ENCODE measurements at regions not wholly inside any gene's neighbourhood (a gene's known extent, or its start where the extent isn't known, plus 50 kb on each side); places are given as distances from the start of the nearest gene placed in this dataset.
A peak's percentile ranks its signal among the peaks of the same experiment; 100 is the strongest.

GRCh38 chr5:154588091-154588774 lies 110.2 kb upstream of the HAND1 start:
- no peak for FAIRE-seq

DNA sequence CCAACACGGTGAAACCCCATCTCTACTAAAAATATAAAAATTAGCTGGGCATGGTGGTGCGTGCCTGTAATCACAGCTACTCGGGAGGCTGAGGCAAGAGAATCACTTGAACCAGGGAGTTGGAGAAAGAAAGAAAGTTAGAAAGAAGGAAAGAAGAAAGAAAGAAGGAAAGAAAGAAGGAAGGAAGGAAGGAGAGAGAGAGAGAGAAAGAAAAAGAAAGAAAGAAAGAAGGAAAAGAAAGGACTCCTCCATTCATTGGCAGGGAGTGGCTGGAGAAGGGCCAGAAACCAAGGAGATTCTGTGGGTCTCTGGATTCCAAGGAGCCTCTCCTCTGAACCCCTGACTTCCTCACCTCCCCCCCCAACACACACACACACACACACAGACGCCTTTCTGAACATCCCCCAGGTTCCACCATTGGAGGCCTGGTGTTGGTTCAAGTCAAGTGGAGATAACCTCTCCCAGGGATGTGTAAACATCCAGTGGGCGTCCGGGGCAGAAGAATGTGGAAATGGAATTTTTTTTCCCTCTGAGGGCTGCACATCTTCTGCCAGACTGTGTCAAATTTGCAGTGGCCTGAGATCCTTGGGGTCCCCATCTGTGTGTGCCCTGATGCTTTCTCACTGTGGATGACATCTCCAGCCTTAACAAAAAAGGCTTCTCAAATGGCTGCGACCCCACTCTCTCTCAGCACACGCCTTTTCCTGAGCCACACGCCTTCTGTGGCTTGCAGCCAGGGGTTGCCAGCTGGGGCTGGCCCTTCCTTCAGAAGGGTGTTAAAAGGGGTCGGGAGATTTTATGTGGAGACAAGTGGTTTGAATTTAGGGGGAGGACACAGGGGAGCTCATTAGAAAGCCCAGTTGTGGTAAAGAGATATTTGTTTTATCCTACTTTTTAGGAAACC lies 109.3 kb upstream of the HAND1 start:
- FAIRE-seq: no peak

DNA sequence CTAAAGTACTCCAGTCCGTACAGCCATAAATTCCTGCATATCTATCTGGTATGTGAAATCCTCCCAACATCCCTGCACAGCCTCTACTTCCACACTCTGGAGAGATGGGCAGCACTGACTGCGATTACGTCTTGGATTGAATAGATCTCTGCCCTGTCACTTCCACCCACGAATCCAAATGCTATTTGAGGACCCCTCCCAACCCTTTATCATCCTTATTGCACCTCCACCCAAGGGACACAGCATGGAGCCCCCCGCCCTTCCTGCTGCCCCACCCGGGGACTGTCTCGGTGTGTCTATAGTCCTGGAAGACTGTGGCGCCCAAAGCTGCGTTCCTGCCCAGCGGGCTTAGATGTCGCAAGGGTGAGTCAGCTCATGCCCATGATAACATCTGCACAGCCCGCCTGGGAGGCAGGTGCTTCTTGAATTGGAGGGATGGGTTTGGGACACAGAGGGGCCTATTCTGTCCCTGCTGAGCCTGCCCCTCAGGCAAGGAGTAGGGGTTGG lies 105.7 kb upstream of the HAND1 start:
- FAIRE-seq: no peak

GRCh38 chr5:154580422-154580821 lies 102.4 kb upstream of the HAND1 start:
- no peak for FAIRE-seq

DNA sequence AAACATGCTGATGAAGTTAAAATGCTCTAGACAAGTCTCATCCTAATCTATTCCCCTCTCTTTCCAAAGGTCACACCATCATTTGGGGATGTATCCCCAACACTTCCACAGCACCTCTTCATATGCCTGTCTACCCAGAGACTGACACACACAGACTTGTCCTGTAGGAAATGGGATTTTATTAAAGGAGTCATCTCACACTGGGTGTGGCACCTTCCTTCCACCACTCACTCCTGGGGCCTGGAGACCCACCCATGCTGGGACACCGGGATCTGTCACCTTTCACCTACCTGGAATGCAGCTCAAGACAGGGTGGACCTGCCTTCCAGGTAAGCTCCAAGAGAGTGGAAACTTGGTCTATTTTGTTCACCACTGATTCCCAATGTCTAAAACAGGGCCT lies 99.4 kb upstream of the HAND1 start:
- FAIRE-seq: no peak

- FAIRE-seq: no peak
Measured at GRCh38 chr5:154576429-154576806, 98.4 kb upstream of the HAND1 start.

GRCh38 chr5:154575546-154576428 lies 97.8 kb upstream of the HAND1 start:
- no peak for FAIRE-seq

GRCh38 chr5:154573011-154573410 lies 95.0 kb upstream of the HAND1 start:
- FAIRE-seq: no peak

GRCh38 chr5:154571325-154572035 lies 93.5 kb upstream of the HAND1 start:
- no peak for FAIRE-seq

- no peak for FAIRE-seq
Measured at GRCh38 chr5:154570572-154571324, 92.7 kb upstream of the HAND1 start.

GRCh38 chr5:154568589-154568988 lies 90.6 kb upstream of the HAND1 start:
- no peak for FAIRE-seq

GRCh38 chr5:154567155-154567554 lies 89.1 kb upstream of the HAND1 start:
- FAIRE-seq: no peak

- FAIRE-seq: no peak
Measured at GRCh38 chr5:154566146-154566680, 88.2 kb upstream of the HAND1 start.

GRCh38 chr5:154565123-154565522 lies 87.1 kb upstream of the HAND1 start:
- FAIRE-seq: no peak

- FAIRE-seq: no peak
Measured at GRCh38 chr5:154562244-154562880, 84.3 kb upstream of the HAND1 start.

DNA sequence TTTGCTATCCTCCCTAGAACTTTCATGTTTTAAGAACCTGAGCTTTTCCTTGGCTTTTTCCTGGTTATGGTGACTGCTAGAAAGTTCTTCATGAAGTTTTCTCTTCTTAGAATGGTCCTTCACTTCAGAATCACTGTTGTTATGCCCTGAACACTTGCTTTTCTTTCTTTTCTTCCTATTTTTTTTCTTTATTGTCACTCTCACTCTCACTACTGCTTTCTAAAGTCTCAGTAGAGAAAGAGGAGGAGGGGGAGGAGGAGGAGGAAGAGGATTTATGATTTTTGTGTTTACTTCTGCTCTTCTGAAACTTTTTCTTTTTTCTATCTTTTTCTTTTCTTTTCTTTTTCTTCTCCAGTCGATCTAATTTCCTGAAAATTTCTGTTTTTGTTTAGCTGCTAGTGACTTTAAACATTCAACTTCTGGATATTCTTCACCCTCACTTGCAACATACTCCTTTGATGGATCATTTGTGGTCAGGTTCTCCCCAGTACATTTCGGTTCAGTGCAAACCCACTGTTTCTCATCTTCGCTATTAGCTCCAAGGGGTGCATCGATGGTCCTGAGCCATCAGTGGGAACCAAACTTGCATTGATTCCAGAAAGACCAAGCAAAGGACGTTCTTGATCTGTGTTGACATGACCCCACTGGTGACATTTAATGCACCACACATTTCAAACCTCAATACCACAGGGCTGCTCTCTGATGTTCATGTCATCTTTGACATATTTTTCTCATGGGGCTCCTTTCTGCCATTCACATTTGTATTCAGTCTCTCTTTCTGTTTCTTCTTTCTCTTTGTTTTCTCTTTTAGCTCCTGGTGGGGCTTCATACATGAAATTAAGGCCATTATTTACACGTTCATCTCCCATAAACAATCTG lies 81.6 kb upstream of the HAND1 start:
- no peak for FAIRE-seq

DNA sequence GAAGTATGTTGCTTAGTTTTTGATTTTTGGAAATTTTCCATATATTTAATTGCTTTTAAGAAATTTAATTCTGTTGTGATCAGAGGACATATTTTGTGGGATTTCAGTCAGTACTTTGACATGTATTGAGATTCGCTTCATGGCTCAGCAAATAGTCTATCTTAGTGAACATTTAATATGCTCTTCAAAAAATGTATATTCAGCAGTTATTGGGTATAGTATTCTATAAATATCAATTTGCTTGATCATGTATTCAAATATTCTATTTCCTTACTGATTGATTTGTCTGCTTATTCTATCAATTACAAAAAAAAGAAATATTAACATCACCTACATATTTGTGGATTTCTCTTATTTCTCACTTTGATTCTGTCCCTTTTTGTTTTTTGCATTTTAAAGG lies 79.5 kb upstream of the HAND1 start:
- FAIRE-seq: peak; percentile 48

DNA sequence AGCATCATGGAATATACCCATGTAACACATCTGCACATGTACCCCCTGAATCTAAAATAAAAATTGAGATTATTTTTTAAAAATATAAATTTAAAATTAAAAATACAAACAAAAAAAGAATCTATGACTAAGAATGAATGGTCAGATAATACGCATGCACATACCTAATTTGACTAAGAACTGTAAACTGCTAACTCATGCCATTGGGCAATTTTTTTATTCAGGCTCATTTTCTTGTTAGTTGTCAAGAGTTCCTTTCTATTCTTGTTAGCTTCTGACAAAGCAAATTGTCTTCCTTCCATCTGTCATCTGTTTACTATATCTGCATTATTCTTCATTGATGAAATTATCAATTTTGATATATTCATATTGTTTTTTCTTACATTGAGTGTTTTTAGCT lies 69.5 kb upstream of the HAND1 start:
- FAIRE-seq: no peak

DNA sequence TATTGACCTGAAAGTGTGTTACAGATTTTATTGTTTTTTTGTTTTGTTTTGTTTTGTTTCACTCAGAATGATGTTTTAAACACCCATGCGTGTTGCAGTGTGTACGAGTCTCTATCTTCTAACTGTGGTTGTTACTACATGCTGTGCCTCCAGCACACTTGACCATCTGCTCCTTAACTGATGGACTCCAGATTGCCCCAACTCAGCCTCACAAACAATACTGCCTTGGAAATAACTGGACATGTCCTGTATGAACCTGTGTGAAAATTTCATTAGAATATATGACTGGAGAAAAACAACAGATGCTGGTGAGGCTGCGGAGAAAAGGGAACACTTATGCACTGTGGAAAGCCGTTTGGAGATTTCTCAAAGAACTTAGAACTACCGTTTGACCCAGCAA lies 68.7 kb upstream of the HAND1 start:
- no peak for FAIRE-seq

DNA sequence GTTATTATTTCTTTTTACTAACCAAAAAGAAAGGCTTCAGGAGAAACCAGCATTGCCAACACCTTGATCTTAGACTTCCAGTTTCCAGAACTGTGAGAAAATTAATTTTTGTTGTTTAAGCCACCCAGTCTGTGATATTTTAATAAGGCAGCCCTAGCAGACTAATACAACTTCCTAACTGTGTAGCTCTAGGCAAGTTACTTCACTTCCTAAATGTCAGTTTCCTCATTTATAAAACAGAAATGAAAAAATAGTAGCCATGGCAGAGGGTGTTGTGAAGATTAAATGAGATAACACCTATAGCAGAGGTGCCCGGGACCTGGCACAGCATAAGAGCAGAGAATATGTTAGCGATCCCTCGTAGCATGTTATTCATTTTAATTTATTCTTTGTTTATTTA lies 66.6 kb upstream of the HAND1 start:
- FAIRE-seq: no peak
